HG03565 (cell line): ENCODE measurements at regions not wholly inside any gene's neighbourhood (a gene's known extent, or its start where the extent isn't known, plus 50 kb on each side); places are given as distances from the start of the nearest gene placed in this dataset.
"Not testable (repeated sequence)": the region's sequence is repeated elsewhere in the genome, so short reads cannot be mapped to it uniquely, and the experiment has no call there.

ENCODE experiments used
- ATAC-seq: cut with Tn5 transposase; IDR thresholded peaks from one replicate; pipeline ENCODE4 v1.9.1; 2021; ENCODE audit warnings: mild to moderate bottlenecking, moderate library complexity; ENCODE audit not compliant: unreplicated experiment

DNA sequence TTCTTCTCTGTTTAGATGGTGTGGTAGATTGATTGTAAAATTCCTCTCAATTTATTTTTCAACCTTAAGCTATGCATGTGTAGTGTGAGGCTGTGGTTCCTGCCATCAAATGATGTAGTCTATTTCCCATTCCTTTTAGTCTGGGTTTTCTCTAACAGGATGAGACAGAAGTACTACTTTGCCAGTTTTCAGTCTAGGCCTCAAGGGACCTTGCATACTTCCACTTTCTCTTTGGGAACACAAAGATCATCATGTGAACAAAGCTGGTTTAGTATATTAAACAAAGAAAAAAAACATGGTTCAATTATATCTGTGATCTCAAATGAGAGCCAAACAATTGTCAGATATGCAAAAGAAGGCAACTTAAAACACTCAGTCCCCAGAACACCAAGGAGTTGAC lies 1284.0 kb downstream of the RAPGEF2 start:
- no peak for ATAC-seq

DNA sequence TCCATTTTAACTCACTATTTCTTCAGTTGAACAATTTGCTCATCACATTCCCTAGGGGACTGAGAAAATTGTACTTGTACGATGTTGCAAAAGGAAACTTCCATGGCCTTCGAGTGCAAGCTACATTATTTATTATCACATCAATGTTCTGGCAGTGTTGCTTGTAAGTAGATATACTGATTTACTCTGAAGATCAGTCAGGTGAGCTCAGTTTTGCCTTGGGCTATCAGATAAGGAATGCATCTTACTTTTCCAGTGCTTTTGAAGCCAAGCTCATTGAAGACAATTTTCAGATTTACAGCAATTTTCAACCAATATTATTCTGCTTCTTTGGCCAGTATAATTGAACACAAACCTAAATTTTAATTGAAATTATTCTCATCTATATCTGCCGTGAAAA lies 1296.9 kb downstream of the RAPGEF2 start:
- ATAC-seq = no peak

DNA sequence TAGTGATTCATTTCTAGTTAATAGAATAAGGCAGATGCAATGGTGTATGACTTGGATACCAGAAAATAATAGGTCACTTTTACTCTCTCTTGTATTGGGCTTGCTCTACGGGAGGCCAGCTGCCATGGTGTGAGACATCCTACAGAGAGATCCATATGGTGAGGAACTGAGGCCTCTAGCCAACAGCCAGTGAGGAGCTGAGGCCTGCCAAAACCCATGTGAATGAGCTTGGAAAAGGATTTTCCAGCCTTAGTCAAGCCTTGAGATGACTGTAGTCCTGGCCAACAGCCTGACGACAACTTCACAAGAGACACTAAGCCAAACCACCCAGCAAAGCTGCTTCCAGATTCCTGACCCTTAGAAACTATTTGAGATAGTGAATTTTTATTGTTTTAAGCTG lies 1300.2 kb downstream of the RAPGEF2 start:
- no peak for ATAC-seq

DNA sequence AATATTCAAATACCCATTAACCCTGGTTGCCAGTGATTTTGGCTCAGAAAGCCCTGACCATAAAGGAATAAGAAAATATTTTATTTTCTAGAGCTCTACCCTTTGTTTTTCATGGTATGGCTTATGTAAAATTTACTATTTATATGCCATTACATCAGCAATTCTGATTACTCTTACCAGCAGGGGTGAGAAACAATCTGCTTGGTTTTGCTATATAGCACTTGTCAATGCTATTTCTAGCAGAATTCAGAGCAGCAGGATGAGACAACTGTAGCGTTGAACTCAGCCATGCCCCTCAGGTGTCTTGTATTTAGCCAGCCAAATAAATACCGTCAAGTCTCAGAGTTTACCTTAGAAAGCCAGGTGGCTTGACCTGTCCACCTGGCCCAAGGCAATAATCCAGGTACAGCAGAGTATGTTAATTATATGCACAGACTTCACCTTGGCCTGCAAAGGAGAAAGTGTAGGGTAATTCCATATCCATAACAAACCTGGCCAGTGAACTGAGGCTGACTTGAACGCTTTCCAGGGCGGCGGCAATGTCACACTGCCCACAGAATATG lies 1303.5 kb downstream of the RAPGEF2 start:
- no peak for ATAC-seq

DNA sequence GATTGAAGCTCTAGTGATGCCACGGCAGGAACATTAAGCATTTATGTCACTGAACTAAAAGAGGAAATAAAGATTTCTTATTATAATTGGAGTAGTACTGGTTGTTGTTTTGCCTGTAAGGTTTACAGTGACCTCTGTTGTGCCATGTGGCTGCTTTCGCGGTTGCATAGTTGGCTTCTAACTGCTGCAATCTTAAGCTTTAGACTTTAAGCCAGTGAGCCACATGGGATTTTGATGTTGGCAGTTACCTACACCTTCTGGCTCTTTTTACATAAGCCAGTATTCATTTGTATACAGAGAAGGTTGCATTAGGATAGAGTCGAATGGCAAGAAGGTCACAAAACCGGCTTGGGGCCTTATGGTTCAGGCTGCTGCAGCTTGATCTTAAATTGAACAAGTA lies 1311.6 kb downstream of the RAPGEF2 start:
- ATAC-seq = no peak

DNA sequence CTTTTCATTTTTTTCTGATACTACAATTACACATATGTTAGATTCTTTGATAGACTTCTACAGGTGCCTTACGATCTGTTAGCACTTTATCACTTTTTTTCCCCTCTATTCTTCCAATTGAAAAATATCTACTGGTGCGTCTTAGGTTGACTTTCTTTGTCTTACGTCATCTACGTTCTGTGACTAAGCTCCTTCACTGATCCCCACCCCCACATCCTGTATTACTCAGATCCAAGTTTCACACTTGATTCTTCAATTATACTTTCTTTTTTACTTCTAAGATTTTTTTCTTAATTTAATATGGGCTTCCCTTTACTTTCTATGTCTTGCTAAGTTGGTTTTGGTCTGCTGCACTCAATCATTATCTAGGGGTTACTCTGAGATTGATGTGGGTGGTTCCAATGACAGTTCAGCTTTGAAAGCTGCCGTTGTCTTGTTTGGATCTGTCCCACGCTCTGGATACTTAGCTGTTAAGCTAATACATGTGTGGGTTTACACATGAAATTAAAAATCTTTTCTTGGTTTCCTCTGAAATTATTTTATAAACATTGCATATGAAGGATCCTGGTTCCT lies 1321.1 kb downstream of the RAPGEF2 start:
- ATAC-seq = no peak

DNA sequence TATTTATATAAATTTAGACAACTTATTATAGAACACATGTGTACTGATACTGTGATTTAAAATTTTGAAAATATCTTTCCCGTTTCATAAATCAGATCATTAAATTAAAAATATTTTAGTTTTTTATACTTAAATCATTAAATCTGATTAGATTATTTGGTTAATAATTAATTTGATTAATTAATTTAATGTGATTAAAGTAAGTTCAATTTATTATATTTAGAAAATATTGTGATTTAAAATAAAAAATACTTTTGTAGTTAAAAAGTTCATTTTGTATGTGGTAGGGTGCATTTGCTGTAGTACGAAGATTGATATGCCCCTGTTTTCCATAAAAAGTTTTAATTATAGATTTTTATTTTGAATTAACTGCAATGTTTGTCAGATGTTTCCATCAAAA lies 1323.4 kb downstream of the RAPGEF2 start:
- ATAC-seq = no peak

DNA sequence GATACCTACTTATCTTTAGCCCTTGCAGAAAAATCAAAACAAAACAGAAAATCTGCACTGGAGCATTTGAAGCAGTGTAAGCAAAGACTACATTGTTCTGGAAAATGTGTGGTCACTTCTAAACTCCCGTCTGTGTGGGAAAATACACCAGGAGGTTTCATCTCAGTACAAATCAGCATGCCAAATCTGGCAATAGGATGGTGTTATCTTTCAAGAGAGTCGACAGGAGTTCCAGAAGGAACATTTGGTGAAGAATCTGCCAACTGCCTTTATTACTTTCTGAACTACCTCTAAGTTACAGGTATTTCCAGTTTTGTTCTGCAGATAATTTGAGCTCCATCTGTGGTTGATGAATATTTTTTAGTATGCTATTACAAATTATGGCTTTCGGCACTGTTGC lies 1348.0 kb downstream of the RAPGEF2 start:
- no peak for ATAC-seq

DNA sequence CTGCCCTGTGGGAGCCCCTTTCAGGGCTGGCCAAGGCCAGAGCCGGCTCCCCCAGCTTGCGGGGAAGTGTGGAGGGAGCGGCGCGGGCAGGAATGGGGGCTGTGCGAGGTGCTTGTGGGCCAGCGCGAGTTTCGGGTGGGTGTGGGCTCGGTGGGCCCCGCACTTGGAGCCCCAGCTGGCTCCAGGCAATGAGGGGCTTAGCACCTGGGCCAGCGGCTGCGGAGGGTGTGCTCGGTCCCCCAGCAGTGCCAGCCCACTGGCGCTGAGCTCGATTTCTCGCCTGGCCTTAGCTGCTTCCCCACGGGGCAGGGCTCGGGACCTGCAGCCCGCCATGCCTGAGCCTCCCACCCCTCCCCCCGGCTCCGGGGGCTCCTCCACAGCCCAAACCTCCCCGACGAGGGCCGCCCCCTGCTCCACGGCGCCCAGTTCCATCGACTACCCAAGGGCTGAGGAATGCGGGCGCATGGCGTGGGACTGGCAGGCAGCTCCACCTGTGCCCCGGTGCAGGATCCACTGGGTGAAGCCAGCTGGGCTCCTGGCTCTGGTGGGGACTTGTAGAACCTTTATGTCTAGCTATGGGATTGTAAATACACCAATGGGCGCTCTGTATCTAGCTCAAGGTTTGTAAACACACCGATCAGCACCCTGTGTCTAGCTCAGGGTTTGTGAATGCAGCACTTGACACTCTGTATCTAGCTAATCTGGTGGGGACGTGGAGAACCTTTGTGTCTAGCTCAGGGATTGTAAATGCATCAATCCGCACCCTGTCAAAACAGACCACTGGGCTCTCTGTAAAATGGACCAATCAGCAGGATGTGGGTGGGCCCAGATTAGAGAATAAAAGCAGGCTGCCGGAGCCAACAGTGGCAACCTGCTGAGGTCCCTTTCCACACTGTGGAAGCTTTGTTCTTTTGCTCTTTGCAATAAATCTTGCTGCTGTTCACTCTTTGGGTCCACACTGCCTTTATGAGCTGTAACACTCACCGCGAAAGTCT lies 1379.1 kb downstream of the RAPGEF2 start:
- not testable (repeated sequence) for ATAC-seq

DNA sequence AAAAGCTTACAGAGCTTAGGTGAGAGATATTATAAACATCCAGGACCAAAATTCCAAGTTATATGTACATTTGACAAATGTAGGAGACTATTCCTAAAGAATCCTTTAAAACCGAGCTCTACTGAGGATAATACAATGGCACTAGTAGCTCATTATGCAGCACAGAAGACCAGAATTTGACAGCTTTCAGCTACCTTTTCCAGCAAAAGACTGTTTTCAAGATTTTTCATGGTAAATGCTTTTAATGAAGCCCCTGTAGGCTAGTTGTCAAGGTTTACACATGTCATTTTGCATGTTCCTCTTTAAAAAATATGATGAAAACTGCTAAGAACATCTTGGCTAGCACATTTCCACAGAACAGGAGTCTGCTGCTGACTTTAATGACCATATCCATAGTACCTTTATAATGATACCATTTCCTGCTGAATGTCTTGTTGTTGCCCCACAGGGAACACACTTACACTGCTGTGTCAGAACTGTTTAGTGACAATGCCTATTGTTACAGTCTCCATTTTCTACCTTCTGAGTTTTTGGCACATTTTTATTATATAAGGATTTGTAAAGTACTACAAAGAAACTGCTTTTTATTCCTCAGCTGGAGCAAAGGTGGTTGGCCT lies 1382.3 kb downstream of the RAPGEF2 start:
- ATAC-seq = no peak

DNA sequence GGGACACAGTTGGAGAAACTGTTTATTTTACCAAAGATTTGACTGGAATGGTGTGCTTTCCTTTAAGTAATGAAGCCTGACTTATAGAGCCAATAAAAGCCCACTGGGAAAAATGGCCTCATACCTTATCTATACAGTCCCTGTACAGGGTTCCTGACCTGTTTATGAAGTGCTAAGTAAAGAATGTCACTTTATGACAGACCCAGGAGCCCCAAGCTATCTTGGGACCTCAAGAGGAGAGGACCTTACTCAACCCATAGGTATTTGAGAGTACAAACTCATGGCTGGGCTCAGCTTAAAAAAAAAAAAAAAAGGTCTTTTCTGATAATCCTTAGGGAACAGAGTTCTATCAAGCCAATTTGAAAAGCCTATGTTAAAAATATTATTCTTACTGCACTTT lies 1389.3 kb downstream of the RAPGEF2 start:
- ATAC-seq = no peak

DNA sequence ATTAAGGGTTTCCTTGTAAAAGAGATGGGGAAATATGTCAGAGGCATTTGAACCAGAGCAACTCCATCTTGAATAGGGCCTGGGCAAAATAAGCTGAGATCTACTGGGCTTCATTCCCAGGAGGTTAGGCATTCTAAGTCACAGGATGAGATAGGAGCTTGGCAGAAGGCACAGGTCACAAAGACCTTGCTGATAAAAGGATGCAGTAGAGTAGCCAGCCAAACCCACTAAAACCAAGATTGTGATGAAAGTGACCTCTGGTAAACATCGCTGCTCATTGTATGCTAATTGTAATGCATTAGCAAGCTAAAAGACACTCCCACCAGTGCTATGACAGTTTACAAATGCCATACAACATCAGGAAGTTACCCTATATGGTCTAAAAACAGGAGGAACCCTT lies 1390.3 kb downstream of the RAPGEF2 start:
- ATAC-seq = no peak

DNA sequence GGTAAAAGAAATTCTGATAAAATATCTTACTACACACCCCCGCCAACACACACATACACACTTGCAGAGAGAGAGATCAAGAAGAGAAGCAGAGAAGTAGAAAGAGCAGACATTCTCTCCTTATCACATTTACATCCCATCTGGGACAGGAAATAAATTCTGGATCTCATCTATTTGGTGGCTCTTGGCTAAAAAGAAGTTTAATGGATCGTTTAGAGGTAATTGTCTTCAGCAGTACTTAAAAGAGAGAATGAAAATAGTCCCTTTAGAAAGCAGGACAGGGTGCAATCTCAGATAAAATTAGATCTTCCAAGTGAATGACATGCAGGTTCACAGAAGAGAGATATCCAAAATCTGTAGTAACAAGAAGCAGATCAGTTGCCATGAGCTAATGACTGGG lies 1392.5 kb downstream of the RAPGEF2 start:
- no peak for ATAC-seq

DNA sequence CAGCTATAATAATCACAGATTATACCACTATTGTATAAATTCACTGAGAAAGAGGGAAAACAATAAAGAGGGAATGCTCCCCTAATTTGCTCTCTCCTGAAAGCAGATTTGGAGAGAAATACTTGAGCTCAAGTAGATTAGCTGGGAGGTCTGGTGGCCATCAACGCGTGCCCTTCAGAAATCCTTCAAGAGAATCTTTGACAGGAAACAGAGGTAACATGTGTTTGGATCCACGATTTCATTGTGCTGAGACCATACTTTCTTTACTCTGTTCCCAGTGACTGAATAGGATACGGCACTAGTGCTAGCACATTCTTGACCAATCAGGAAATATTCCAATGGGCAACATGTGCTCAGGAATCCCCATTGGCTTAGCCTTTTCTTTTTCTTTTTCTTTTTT lies 1395.3 kb downstream of the RAPGEF2 start:
- no peak for ATAC-seq

DNA sequence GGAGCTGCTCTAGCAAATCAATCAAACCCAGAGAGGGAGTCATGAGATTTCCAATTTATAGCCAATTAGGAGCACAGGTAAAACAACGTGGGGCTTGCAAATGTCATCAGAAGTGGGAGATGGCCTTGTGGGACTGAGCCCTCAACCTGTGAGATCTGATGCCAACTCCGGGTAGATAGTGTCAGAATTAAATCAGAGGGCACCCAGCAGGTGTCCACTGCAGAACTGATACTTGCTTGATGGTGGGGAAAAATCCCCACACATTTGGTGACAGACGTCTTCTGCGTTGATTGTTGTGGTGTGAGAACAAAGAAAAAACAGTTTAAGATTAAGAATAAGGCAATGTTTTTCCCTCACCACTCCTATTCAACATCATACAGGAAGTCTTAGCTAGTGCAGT lies 1402.8 kb downstream of the RAPGEF2 start:
- ATAC-seq = no peak

DNA sequence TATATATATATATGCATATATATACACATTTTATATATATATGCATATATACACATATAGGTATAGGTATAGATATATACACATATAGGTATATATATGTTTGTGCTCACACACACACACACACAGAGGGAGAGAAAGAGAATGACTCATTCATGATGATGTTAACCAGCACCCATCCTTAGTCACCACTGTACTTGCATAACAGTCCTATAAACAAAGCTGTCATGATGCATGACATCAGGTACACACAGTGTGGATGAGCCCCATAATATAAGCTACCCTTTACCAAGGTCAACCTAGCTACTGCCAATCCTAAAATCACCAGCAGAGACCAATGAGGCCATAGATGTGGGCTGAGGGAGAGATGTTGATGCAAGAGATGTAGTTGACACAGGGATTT lies 1408.0 kb downstream of the RAPGEF2 start:
- ATAC-seq = no peak

DNA sequence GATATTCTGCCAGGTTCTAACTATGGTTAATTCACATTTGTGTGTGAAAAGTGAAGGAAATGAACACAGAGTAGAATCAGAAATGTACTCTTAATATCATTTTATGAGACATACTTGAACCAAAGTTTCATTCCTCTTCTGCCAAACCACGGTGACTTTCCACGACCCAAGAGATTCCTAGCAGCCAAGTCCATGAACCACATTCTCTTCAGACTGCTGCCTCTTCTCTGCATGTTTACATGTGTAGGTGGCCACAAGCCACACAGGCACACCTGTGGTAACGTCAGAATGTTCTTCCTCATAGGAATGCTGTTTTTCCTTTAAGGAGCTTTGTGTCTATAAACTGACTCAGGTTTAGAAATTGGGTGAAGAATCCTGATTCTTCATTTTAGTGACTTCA lies 1411.2 kb downstream of the RAPGEF2 start:
- ATAC-seq = no peak

DNA sequence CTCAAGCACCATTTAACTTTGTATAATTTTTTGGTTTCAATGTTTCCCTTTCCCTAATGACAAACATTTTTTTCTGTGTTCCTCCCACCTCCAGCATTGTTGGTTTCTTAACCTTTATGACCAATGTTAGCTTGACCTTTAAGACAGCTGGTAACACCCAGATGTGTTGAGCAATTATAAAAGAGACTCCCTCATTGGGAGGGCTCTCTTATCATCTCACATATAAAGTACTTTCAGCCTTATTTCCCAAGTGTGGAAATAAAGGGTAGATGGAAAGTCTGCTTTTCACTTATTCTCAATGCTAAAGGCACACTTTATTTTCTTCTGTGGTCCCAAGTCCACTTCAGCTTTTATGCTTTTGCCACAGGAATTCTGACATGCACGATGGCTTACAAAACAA lies 1420.4 kb downstream of the RAPGEF2 start:
- no peak for ATAC-seq

DNA sequence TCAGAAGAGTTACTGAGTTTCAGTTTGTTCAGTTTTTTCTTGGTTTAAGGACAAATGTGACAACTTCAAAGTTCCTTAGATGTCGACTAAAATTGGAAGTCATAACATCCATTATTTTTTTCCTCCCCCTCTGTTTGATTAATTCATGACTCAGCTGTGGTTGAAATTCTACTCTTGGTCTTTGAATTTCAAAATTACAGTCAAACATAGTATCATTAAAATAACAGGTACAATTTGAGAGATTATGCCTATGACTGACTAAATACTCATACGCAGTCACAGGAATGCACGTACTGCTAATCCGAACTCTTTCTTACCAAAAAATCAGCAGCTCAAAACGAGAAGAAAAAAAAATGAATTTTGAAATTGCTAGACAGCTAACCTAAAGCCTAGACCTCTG lies 1434.8 kb downstream of the RAPGEF2 start:
- no peak for ATAC-seq

DNA sequence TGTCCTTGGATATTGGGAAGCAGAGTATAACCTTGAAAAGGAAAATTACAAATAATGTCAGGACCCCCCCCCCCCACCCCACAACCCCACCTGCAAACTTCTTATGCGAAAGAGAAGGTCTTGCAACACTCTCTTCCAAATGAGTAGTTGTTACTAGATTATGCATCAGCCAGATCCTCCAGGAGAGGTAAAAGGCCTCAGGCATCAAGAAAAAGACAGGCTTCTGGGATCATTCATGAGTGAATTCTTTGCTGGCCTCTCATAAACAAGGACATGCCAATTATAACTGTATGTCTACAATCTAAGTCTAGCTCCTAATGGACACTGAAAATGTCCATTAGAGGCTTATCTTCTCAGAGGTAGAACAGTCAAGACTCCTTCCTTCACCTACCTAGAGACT lies 1443.3 kb downstream of the RAPGEF2 start:
- no peak for ATAC-seq

DNA sequence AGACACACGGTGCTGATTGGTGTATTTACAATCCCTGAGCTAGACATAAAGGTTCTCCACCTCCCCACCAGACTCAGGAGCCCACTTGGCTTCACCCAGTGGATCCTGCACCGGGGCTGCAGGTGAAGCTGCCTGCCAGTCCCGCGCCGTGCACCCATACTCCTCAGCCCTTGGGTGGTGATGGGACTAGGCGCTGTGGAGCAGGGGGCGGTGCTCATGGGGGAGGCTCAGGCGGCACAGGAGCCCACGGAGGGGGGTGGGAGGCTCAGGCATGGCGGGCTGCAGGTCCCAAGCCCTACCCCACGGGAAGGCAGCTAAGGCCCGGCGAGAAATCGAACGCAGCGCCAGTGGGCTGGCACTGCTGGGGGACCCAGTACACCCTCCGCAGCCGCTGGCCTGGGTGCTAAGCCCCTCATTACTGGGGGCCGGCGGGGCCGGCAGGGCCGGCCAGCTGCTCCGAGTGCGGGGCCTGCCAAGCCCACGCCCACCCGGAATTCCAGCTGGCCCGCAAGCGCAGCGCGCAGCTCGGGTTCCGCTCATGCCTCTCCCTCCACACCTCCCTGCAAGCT lies 1447.2 kb downstream of the RAPGEF2 start:
- not testable (repeated sequence) for ATAC-seq
